ENCODE measurements at regions not wholly inside any gene's neighbourhood (a gene's known extent, or its start where the extent isn't known, plus 50 kb on each side); places are given as distances from the start of the nearest gene placed in this dataset.

DNA sequence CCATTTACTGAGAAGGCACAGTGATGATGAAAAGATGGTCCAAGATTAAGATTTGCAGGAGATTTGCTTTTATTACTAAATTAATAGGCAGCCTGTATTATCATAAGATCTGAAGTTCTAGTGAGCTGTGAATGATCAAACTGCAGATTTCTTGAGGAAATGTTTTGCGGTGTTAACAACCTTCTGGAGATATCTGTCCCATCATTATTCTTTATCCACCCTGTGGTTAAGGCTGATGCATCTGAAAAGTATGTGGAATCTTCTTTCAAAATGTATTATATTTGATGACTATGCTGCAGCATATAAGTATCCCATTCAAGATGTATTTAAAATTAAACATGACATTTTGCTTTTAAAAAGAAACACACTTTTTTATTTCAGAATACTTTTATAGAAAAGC is 150.3 kb downstream of the POLR1F start (continued):
- TF ChIP-seq TEAD4 (IDR thresholded peaks at IDR 0.05; ENCODE audit: low read depth, low read length) = no peak
- no peak for TF ChIP-seq RNF2 (IDR thresholded peaks at IDR 0.05; ENCODE audit: borderline replicate concordance, low read depth, low read length, missing control alignments, poor library complexity, severe bottlenecking)
- no peak for TF ChIP-seq HDAC2 (IDR thresholded peaks at IDR 0.05; ENCODE audit: borderline replicate concordance in 1 of 2, low read depth in 2 of 2, low read length in 2 of 2)
- TF ChIP-seq CHD7 (IDR thresholded peaks at IDR 0.05; ENCODE audit: insufficient replicate concordance, low read length) = no peak
- TF ChIP-seq SP4 (IDR thresholded peaks at IDR 0.05; ENCODE audit: low read length) = no peak

Measured in H1 (cell line).